Uterus (tissue), 2 donors: ENCODE measurements at regions not wholly inside any gene's neighbourhood (a gene's known extent, or its start where the extent isn't known, plus 50 kb on each side); places are given as distances from the start of the nearest gene placed in this dataset.

Source experiments
- CTCF ChIP-seq, 4 experiments: fragments of 200-600 bp in 2 of 4; fragments of 450-650 bp in 2 of 4; sonication (generic) in 2 of 4; IDR thresholded peaks; one replicate each; pipeline ENCODE4 v1.5.1; 2016 to 2019; ENCODE audit warnings: antibody characterized with exemption in 4 of 4, mild to moderate bottlenecking in 2 of 4, moderate library complexity in 1 of 4
- POLR2A ChIP-seq, 2 donors: fragments of 450-650 bp; IDR thresholded peaks; one replicate each; pipeline ENCODE4 v1.6.1; 2016; ENCODE audit warnings: antibody characterized with exemption in 2 of 2, mild to moderate bottlenecking in 1 of 2, moderate library complexity in 1 of 2

GRCh38 chr11:80826808-80827207 is 1386.0 kb upstream of the TENM4 start:
- TF ChIP-seq CTCF (IDR thresholded peaks at IDR 0.05) (no peak), POLR2A (IDR thresholded peaks at IDR 0.05) (no peak)
